Stimulated activated CD8-positive, alpha-beta memory T cell treated with anti-CD3 and anti-CD28 coated beads, Interleukin-7, amount 100 ng/mL, for 24 hours (primary cell): ENCODE measurements at regions not wholly inside any gene's neighbourhood (a gene's known extent, or its start where the extent isn't known, plus 50 kb on each side); places are given as distances from the start of the nearest gene placed in this dataset.

Source experiments
- DNase-seq: peaks from one replicate; pipeline ENCODE4 v3.0.0-alpha.2; 2020; ENCODE audit warnings: low read depth

DNA sequence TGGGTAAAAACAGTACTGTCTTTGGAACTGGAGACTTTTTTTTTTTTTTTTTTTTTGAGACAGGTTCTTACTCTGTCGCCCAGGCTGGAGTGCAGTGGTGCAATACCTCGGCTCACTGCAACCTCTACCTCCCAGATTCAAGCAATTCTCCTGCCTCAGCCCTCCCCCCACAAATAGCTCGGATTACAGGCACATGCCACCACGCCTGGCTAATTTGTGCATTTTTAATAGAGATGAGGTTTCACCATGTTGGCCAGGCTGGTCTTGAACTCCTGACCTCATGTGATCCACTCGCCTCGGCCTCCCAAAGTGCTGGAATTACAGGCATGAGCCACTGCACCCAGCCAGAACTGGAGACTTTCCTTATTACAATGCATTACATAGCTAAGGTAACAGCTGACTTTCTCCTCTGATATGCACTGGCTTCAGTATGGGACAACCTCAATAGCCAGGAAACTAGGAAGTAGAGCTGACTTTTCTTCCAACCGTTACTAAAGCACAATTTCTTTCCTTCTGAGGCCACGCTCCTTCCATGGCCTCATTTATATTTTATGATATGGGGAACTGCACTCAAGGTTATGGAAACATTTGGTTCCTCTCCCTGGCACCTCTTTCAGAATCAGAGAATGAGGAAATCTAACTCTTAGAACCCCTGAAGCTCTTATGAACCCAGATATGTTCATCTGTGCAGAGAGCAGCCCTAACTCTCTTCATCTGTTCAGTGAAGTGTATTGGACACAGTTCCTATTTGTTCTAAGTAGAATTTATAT, 53.5 kb upstream of the FAM9B start:
- DNase-seq = no peak

- DNase-seq = no peak
Observed at GRCh38 chrX:9088896-9089295, 55.0 kb upstream of the FAM9B start.

GRCh38 chrX:9090766-9091165, 56.8 kb upstream of the FAM9B start:
- DNase-seq = no peak

DNA sequence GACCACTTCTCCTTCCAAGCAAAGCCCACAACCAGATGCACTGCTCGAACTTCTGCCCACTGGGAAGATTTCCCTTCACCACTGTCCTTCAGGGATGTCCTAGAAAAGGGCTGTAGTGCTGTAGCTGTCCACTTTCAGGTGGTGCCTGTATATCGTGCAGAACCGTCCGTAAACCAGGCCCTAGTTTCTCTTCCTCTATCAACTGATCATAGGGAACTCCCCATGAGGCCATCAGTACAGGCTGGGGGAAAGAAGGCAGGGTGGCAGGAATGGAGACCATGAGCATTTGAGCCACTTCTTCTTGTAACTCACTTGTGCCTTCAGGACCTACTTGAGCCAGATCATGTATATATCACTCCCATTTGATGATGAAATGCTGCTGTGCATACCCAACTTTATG, 57.3 kb upstream of the FAM9B start:
- DNase-seq = no peak

GRCh38 chrX:9102956-9103355, 69.0 kb upstream of the FAM9B start:
- no peak for DNase-seq

GRCh38 chrX:9108054-9108453, 74.1 kb upstream of the FAM9B start:
- no peak for DNase-seq

DNA sequence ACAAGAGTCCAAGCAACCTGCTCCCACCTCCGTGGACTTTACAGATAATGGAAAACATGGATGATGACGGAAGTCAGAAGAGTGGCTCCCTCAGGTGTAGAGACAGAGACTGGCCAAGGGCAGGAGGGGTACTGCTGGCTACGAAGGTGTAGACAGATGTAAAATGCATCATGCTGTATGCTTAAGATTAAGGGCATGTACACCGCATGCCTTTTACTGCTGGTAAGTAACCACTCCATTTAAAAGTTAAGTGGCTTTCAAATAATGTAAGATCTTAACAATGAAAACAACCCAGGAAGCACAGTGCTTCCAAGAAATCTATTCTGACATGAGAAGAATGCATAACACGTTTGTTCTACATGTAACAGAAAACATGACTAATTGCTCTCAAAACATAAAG, 76.9 kb upstream of the FAM9B start:
- no peak for DNase-seq

GRCh38 chrX:9114245-9114644, 80.3 kb upstream of the FAM9B start:
- DNase-seq = no peak

GRCh38 chrX:9117851-9118250, 83.9 kb upstream of the FAM9B start:
- no peak for DNase-seq

- no peak for DNase-seq
Observed at GRCh38 chrX:9122519-9123245, 88.8 kb upstream of the FAM9B start.

- no peak for DNase-seq
Observed at GRCh38 chrX:9127986-9128385, 94.1 kb upstream of the FAM9B start.

DNA sequence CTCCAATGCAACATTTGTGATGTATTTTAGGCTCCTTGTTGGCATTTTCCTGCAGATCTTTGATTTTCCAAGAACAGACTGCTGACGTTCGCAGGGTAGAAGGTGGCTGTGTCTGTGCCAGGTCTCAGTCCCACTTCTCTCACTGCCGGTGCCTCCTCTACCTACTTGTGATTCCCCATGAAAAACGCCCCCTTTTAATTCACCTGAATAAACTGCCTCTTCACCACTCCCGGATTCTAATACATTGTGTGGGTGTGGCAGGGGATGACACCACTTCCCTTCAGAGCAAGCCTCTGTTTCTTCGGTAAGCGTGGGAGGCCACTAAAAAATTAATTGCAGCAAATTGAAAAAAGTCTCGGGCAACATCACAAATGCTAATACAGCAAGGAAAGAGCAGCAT, 96.1 kb upstream of the FAM9B start:
- no peak for DNase-seq

DNA sequence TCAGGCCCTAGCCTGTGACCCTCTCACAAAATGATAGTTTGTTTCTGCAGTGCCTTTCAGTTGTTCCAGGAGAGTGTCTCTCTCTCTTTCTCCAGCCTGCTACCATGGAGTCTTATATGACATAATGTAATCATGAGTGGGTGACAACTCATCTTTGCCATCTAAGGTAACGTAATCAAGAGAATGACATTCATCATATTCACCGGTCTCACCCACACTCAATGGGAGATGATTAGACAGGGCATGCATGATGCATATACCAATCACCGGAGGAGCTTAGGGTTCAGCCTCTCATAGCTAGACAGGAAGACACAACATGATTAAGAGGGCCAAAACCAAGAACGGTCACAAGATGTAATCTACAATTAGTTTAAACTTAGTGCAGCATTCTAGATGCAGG, 97.1 kb upstream of the FAM9B start:
- DNase-seq = no peak

- DNase-seq = no peak
Observed at GRCh38 chrX:9132036-9132638, 98.2 kb upstream of the FAM9B start.

GRCh38 chrX:9133426-9133825, 99.5 kb upstream of the FAM9B start:
- DNase-seq = no peak

DNA sequence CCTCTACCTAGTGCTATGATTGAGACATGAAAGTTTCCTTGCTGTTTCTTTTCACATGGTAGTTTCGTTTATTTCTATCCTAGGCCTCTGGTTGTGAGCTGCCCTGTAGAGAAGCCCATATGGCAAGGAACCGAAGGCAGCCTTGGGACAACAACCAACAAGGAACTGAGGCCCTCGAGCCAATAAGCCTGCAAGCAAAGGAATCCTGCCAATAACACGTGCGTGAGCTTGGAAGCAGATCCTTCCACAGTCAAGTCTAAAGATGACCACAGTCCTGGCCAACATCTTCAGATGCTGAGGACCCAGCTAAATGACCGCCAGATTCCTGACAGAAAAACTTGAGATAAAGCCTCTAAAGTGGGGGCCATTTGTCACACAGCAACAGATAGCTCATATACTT, 100.4 kb upstream of the FAM9B start:
- DNase-seq = no peak

DNA sequence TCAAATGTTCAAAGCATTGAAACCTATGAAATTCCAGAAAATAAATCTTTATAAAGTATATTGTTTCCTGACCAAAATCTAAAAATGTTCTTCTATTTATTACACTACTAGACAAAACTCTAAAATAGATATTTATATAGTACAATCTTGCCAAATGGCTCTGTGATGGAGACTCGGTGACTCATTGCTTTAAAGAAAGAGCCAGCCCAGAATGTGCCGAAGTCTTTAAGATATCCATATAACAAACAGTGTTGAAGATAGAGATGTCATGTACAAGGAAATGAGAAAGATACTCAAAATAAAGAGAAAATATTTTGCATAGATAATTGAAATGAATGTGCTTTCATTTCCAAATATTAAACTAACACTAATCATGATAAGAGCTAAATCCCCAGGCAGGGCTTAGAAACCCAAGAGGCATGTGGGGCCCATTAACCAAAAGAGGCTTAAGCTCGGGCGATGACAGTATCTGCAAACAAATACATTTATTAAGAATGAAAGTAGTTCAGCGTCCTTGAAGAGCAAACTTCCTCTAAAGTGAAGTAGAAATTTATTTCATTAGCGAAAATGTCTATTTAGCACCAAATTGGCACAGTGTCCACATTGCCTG, 102.1 kb upstream of the FAM9B start:
- no peak for DNase-seq

GRCh38 chrX:9137152-9137551, 103.2 kb upstream of the FAM9B start:
- no peak for DNase-seq

DNA sequence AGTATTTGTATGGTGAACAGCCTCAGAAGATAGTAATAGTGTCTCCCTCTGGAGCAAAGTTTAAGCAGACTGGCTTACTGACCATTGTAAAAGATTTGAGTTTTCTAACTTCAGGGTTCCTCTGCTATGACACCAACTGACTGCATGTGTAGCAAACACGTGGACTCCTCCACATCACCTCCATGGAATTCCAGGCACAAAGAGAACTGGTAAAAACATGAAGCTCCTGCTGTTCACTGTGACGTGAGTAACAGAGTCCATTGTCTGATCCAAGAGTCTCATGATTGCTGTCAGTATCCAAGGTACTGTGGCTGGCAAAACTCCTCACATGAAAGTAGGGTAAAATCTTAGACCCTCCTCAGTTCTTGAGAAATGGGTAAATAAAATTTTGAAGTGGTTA, 107.6 kb upstream of the FAM9B start:
- no peak for DNase-seq

DNA sequence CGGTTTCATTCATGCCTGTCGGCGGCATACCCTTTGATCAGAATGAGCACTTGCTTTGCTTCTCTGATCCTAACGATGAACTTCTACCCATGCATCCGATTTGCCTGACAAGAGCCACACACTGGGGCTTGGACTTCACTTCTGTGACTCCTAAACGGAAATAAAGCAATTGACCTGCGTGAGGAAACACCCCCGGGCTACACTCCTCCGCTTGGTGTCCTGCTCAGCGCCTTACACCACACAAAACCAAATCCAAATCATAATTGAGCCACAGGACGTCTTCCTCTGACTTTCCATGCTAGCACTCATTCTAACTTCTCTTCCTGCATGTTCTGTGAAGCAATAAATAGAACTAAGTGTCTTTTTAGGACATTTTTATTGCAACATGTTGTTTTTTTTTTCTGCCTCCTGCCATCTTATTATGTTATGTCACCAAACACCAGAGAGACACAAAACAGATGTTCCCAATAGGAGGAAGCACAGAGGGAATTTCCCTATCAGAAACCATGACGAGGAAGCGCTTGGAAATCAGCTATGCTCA, 110.8 kb upstream of the FAM9B start:
- DNase-seq = no peak

DNA sequence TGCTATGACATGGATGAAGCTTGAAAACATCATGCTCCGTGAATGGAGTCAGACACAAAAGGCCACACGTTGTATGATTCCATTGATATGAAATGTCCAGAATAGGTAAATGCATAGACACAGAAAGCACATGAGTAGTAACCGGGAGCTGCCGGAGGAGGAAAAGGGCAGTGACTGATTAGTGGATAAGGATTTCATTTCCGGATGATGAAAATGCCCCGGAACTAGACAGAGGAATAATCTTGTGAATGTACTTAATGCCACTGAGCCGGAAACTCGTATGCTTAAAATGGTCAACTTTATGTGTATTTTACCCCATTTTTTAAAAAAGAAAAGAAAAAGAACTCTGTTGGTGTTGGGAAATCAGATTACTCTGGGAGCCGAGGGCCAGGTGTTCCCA, 112.7 kb upstream of the FAM9B start:
- no peak for DNase-seq

- DNase-seq = no peak
Observed at GRCh38 chrX:9147086-9147485, 113.2 kb upstream of the FAM9B start.

GRCh38 chrX:9147726-9148125, 113.8 kb upstream of the FAM9B start:
- no peak for DNase-seq
